PC-3 (cell line): ENCODE measurements at regions not wholly inside any gene's neighbourhood (a gene's known extent, or its start where the extent isn't known, plus 50 kb on each side); places are given as distances from the start of the nearest gene placed in this dataset.

Source experiments
- ATAC-seq: fragments of 200-7000 bp; cut with Tn5 transposase; 2 replicates; pipeline ENCODE4 v1.9.1; 2020; ENCODE audit warnings: mild to moderate bottlenecking, moderate library complexity
- BruUV-seq: library from RNA; stranded (reverse); fragments of 400-500 nt; replicated peaks from 2 replicates; lab custom pipeline; 2021; lab: Mats Ljungman, UMichigan
- CTCF ChIA-PET: fragments of 300-600 bp; sonication (Branson Sonifier 250); formaldehyde crosslinking; loops from one replicate; lab custom pipeline; 2022; ENCODE audit warnings: antibody characterized with exemption; lab: Charles Lee
- POLR2A ChIA-PET: fragments of 300-600 bp; sonication (Branson Sonifier 250); formaldehyde crosslinking; loops from one replicate; lab custom pipeline; 2022; ENCODE audit warnings: antibody characterized with exemption; ENCODE audit not compliant: unreplicated experiment; lab: Charles Lee
- DNase-seq: peaks from one replicate; pipeline ENCODE4 v3.0.0-alpha.2; 2015
- H2AFZ ChIP-seq: fragments of 300-600 bp; sonication (generic); 2 replicates; pipeline ENCODE4 v1.6.0; 2016; ENCODE audit warnings: antibody characterized with exemption, low read length
- H3F3A ChIP-seq: fragments of 300-600 bp; sonication (generic); one replicate; pipeline ENCODE4 v1.6.0; 2017; ENCODE audit warnings: antibody characterized with exemption, low read length, control low read depth, mild to moderate bottlenecking; ENCODE audit not compliant: unreplicated experiment
- H3K27ac ChIP-seq: fragments of 300-600 bp; sonication (generic); 2 replicates; pipeline ENCODE4 v1.5.1; 2016; ENCODE audit warnings: mild to moderate bottlenecking, low read length
- H3K27me3 ChIP-seq: fragments of 300-600 bp; sonication (generic); 2 replicates; pipeline ENCODE4 v1.6.1; 2016; ENCODE audit warnings: low read length, mixed read lengths
- H3K36me3 ChIP-seq: fragments of 300-600 bp; sonication (generic); 2 replicates; pipeline ENCODE4 v1.6.1; 2016; ENCODE audit warnings: low read depth, mixed run types, low read length, mixed read lengths
- H3K4me1 ChIP-seq: fragments of 300-600 bp; sonication (generic); 2 replicates; pipeline ENCODE4 v1.5.1; 2016; ENCODE audit warnings: low read length; ENCODE audit not compliant: insufficient read depth
- H3K4me2 ChIP-seq: fragments of 300-600 bp; sonication (generic); 2 replicates; pipeline ENCODE4 v1.6.0; 2016; ENCODE audit warnings: low read length
- H3K4me3 ChIP-seq: fragments of 300-600 bp; sonication (generic); 2 replicates; pipeline ENCODE4 v1.5.1; 2016; ENCODE audit warnings: mild to moderate bottlenecking, low read length, mixed read lengths
- H3K79me2 ChIP-seq: fragments of 300-600 bp; sonication (generic); 2 replicates; pipeline ENCODE4 v1.6.1; 2017; ENCODE audit warnings: low read length, mixed read lengths
- H3K9ac ChIP-seq: fragments of 300-600 bp; sonication (generic); 2 replicates; pipeline ENCODE4 v1.6.0; 2016; ENCODE audit warnings: mild to moderate bottlenecking, low read length
- H3K9me2 ChIP-seq: fragments of 300-600 bp; sonication (generic); replicated peaks from 2 replicates; pipeline ENCODE4 v1.6.1; 2016; ENCODE audit warnings: mixed run types, low read length, mixed read lengths
- H3K9me3 ChIP-seq: fragments of 300-600 bp; sonication (generic); 2 replicates; pipeline ENCODE4 v1.6.1; 2016; ENCODE audit warnings: low read length, mixed read lengths
- H4K20me1 ChIP-seq: fragments of 300-600 bp; sonication (generic); 2 replicates; pipeline ENCODE4 v1.6.1; 2016; ENCODE audit warnings: low read length, mixed read lengths
- EZH2 ChIP-seq: fragments of 300-600 bp; sonication (generic); IDR thresholded peaks from one replicate; pipeline ENCODE4 v1.6.1; 2017; ENCODE audit warnings: antibody characterized with exemption, mild to moderate bottlenecking, low read length; ENCODE audit not compliant: unreplicated experiment
- EZH2phosphoT487 ChIP-seq: fragments of 300-600 bp; sonication (generic); IDR thresholded peaks from 2 replicates; pipeline ENCODE4 v1.6.1; 2018; ENCODE audit warnings: mild to moderate bottlenecking, antibody characterized with exemption, low read length, borderline replicate concordance
- intact Hi-C: fragments of 100-400 bp; cut with micrococcal nuclease; formaldehyde crosslinking; loops from 2 replicates; pipeline ENCODE4 v1.9.0; 2023
- TF ChIP-seq, protein P1 (sequence below): fragments of 300-600 bp; sonication (generic); conservative IDR thresholded peaks from 2 replicates; pipeline ENCODE4 v1.5.1; 2017; ENCODE audit warnings: antibody characterized with exemption, low read depth, mild to moderate bottlenecking, low read length

DNA sequence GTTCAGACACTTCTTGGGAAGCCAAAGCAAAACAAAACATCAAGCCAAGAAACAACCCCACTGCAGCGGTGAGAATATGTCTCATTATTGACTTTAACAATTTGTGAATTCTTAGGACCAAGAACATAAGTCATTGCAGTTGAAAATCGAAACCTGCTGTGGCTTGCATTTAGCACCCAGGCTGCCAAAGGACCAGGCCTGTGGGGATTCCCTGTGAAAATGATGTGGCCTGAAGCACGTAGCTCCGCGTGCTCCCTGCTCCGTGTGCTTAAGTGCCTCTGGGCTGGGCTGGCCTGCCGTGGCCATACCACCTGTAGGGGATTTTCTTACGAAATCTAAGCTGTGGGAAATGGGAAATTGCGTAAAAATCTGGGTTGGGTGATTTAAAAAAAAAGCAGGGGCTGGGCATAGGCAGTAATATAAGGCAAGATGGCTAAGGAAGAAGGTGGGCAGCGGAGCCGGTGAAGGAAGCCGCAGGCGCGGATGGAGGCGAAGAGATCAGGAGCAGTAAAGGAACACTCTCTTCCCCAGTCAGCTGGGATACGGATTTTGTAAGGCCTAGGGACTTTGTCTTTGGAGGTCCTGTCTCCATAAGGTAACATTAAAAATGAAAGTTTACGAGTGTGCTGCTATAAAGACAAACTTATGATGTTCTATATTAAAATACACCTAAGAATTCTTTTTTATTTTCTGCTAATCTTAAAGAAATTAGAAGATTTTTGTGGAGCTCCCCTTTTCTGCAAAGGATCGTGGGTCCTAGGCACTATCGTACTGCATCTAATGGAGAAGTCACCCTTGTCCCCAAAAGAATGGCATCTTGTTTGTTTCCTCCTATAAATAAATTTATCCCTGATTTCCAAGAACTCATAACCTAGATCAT lies 189.6 kb upstream of the SEMA6A start:
- ATAC-seq = no peak
- no peak overlapping the region for H3K27ac ChIP-seq
- no peaks in the 10 kb centered on the region for H3K79me2 ChIP-seq

GRCh38 chr5:116759860-116760640 lies 185.4 kb upstream of the SEMA6A start:
- H3K9ac ChIP-seq = no peak overlapping the region
- no peaks in the 10 kb centered on the region for H4K20me1 ChIP-seq
- H2AFZ ChIP-seq = no peak overlapping the region
- no peak overlapping the region for H3K4me2 ChIP-seq
- intact Hi-C loops = no loop called here
- H3K36me3 ChIP-seq = no peaks in the 10 kb centered on the region
- POLR2A ChIA-PET = no interaction called here
- H3K79me2 ChIP-seq = no peaks in the 10 kb centered on the region
- no peak for DNase-seq
- H3K27me3 ChIP-seq = no peaks in the 10 kb centered on the region
- no peaks in the 10 kb centered on the region for H3K9me2 ChIP-seq
- no TSS peak for BruUV-seq
- H3K4me1 ChIP-seq = no peaks in the 10 kb centered on the region
- TF ChIP-seq EZH2 (no peak), EZH2phosphoT487 (no peak)
- TF ChIP-seq, protein P1, sequence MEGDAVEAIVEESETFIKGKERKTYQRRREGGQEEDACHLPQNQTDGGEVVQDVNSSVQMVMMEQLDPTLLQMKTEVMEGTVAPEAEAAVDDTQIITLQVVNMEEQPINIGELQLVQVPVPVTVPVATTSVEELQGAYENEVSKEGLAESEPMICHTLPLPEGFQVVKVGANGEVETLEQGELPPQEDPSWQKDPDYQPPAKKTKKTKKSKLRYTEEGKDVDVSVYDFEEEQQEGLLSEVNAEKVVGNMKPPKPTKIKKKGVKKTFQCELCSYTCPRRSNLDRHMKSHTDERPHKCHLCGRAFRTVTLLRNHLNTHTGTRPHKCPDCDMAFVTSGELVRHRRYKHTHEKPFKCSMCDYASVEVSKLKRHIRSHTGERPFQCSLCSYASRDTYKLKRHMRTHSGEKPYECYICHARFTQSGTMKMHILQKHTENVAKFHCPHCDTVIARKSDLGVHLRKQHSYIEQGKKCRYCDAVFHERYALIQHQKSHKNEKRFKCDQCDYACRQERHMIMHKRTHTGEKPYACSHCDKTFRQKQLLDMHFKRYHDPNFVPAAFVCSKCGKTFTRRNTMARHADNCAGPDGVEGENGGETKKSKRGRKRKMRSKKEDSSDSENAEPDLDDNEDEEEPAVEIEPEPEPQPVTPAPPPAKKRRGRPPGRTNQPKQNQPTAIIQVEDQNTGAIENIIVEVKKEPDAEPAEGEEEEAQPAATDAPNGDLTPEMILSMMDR = no peak
- no peaks in the 10 kb centered on the region for H3F3A ChIP-seq
- no peaks in the 10 kb centered on the region for H3K9me3 ChIP-seq
- H3K4me3 ChIP-seq = no peak overlapping the region
- CTCF ChIA-PET = no interaction called here
- no peak for ATAC-seq
- no peak overlapping the region for H3K27ac ChIP-seq

More for the DNA sequence above, 189.6 kb upstream of the SEMA6A start:
- no peaks in the 10 kb centered on the region for H3F3A ChIP-seq
- TF ChIP-seq EZH2 = no peak
- TF ChIP-seq, protein P1 = no peak
- no peak for TF ChIP-seq EZH2phosphoT487
- ChIA-PET CTCF (no interaction called here), POLR2A (no interaction called here)
- no peaks in the 10 kb centered on the region for H3K4me1 ChIP-seq
- no peaks in the 10 kb centered on the region for H3K9me2 ChIP-seq
- H4K20me1 ChIP-seq = no peaks in the 10 kb centered on the region
- H3K9ac ChIP-seq = no peak overlapping the region
- H3K27me3 ChIP-seq = no peaks in the 10 kb centered on the region
- H3K4me3 ChIP-seq = no peak overlapping the region
- intact Hi-C loops = no loop called here
- H3K36me3 ChIP-seq = no peaks in the 10 kb centered on the region
- no peaks in the 10 kb centered on the region for H3K9me3 ChIP-seq
- H3K4me2 ChIP-seq = no peak overlapping the region
- no peak overlapping the region for H2AFZ ChIP-seq
- no TSS peak for BruUV-seq
- no peak for DNase-seq
